HG03439 (cell line): ENCODE measurements at regions not wholly inside any gene's neighbourhood (a gene's known extent, or its start where the extent isn't known, plus 50 kb on each side); places are given as distances from the start of the nearest gene placed in this dataset.

Experiments used
- ATAC-seq: cut with Tn5 transposase; IDR thresholded peaks from one replicate; pipeline ENCODE4 v1.9.1; 2021; ENCODE audit warnings: mild to moderate bottlenecking, moderate library complexity; ENCODE audit not compliant: unreplicated experiment

DNA sequence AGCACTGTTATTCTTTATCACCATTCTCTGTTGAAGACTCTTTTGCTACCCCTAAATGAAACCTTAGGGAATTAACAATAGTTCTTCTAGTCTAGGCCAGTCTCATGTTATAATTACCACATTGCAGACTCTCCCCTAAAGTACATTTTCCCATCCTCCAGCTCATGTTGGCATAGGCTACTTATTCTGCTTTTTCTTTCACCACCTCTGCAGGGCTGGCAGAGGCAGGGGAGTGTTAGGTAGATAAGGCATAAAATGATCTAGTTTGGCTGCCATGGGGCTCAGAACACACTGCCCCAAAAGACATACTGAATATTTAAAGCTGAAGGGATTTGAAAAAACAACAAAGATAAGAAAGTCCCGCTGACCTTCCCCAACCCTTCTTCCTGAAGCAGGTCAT, 82.7 kb upstream of the RFC3 start:
- ATAC-seq: no peak

DNA sequence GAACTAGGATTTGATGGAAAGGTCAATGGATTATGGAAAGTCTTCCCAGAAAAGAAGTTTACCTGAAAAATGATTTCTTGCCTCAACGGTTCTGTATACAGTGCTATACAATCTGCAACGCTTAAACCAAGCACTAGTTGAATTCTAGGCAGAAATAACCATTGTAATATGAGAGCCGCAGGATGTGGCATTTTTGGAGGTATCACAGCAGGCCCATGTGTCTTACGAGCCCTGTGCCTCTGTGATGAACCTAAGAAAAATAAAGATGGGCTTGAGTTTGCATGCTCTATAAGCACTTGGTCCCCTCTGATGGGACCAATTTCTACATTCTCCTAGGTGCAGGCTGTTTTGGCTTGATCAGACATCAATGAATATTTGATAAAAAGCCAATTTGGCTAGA, 78.7 kb upstream of the RFC3 start:
- ATAC-seq: no peak

DNA sequence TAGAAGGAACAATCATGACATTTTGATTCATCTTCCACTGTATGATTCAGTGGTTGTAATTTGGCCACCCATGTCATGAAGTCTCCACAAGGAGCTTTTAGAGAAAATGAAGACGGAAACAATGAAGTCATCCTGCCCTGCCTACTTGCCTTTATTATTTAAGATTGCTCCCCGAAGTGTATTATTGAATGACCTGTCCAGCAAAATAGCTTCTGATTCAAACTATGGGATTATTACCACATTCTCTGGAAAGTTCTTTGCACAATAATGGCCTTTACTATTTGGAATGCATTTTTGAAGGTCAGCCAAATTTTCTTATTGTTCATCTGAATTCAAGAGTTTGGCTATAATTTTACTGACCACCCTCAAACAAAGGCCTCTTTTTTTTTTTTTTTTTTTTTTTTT, 77.8 kb upstream of the RFC3 start:
- no peak for ATAC-seq

DNA sequence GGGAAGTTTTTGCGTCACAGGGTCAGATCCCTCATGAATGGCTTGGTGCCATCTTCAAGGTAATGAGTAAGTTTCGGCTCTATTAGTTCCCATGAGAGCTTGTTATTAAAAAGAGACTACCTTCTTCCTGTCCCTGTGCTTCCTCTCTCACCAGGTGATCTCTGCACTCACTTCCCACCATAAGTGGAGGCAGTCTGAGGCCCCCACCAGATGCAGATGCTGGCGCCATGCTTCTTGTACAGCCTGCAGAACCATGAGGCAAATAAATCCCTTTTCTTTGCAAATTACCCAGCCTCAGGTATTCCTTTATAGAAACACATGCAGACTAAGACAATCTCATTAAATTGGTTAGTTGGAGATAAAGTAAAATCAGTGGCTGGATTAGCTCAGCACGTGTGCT, 75.6 kb upstream of the RFC3 start:
- no peak for ATAC-seq

DNA sequence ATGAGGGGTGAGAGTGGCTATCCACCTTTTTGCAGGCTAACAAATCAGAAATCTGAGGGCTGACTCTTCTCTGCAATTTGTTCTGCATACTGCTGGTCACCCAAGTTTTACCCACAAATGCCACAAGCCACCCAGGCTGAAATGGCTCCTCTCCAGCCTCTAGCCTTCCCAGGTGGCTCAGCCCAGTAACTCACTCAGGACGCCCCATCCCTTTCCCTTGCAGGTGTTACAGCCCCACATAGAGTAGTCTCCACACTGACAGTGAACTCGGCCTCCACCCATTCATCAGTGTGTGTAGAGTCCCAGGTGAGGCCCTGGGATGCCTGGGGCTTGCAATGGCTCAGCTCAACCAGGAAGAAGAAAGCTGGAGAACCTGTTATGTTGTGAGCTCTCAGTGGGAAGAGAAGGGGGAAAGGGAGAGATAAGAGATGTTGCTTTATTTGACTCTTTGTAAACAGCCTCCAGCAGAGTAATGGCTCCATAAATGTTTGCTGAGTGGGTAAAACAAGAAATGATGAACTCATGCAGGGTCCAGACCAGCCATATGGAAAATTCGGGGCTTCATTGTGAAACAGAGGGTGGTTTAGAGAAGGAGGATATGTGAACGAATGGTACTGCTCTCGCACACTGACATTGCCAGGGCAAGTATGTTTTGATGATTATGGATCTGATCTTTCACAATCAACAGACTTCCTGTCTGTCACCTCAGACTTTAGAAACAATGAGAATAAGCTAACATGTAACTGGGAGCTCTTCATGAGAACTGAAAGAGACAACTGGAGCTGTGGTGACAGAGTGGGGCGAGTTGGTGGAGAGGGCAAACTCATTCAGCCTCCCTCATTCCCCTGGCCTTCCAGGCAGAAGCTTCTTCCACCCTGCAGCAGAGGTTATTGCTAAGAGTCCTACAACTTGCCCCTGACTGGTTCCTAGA, 74.2 kb upstream of the RFC3 start:
- peak; percentile 47 for ATAC-seq

DNA sequence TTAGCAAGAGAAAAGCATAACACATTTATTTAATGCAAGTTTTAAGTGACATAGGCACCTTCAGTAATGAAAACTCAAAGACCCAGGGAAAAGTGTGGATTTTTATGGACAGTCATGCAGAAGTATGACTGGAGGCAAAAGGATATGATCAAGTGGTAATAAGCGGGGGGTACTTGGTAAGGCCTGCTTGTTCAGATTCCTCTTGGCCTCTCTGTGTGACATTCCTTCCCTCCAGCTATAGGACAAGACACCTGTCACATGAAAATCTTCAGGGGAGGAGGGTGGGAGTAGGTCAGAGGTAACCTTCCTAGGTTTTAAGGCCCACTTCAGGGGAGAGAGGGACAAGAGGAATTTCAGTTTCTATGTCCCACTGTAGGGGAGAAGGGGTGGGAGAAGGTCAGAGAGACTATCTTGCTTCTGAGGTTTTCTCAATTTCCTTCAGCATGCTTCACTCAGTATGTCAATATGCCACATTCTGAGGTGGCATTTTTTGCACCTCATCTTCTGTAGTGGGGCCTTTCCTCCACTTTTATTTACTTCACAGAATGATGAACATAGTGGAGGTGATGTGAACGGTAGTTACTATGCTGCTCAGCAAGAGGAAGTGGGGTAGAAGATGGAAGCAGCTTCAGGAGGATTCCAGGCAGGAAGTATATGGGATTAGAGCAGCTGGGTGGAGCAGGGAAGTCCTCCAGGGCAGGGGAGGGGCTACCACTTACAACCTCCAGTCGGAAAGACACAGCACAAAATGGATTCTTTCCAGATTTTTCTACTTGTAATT, 73.2 kb upstream of the RFC3 start:
- no peak for ATAC-seq

DNA sequence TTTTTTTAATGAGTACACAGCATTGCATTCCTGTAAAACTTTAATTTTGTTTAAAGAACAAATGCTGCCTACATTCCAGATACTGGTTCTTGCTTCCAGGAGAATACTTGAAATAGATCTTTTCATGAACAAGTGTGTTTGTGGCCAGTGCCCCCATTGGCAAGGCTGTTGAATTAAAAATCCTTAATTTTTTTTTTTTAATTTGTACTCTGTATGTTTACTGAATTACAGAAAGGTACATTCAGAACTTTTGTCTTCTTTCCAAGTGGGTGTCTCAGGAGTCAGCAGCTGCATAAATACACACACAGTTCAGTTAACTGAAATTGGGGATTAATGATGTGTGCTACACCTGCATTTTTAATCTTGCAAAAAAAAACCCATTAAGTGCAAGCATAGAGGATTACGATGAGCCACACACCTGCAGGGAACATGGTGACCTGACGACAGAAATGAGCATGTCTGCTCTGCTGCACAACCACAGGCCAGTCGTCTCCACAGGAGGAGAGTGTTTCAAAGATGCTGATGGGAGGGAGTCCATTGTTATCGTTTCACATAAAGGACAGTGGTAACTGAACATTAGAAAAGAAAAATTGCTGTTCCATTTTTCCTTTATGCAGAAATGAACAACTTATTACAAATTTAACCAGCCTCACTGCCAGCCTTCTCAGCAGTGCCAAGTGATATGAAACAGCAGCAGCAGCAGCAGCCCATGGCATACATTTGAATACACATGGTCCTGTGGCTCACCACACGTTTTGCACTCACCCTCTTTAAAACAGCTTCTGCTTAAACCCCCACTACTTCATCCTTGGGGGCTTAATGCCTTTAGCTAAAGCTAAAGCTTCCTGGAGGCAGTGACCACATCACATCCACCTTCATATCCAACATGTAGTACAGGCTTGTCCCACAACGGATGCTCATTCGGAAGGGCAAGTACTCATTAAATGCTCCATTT, 72.3 kb upstream of the RFC3 start:
- peak; percentile 57 for ATAC-seq

DNA sequence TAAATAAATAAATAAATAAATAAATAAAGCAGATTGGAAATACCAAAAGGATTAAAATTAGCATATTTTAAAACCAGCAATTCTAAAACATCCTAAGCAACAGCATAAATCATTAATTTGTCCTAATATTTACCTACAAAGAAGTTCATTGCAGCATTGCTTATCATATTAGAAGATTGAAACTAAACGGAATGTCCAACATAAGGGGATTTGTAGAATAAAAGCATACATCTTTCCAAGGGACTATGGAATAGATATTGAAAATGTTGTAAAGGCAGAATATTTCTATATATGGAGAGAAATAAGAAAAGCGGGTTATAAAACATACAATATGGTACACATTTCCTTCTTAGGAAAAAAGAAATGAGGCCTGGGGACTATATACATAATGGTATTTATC, 71.1 kb upstream of the RFC3 start:
- no peak for ATAC-seq

DNA sequence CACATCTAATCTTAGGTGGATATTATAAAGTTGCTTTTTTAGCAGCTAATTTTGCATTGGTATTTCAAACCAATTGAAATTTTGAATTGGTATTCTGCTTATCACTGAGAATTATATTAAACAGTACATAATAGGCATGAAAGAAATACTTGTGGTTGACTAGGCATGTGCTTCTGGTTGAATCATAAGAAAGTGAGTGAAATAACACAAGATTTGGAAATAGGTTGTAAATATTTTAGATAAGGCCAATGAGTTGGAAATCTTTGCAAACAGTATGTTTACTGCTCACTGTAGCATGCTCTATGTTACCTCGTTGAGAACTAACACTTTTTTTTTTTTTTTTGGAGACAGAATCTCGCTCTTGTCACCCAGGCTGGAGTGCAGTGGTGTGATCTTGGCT, 66.8 kb upstream of the RFC3 start:
- ATAC-seq: no peak

DNA sequence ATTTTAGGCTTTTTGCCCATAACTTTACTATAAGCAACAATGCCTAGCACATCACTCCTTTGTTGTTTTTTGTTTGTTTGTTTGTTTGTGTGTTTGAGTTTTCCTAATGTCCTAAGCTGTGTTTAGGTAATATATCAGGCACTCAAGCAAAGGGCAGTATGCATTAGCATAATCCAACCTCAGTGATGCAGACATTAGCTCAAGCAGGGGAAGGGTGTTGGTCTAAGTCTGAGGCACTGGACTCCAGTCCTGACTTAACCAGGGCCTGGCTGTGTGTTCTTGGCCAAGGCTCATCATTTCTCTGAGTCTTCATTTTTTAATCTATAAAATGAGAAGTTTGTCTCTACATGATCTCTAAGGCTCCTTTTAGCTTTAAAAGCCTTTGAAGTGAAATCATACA, 65.9 kb upstream of the RFC3 start:
- no peak for ATAC-seq

DNA sequence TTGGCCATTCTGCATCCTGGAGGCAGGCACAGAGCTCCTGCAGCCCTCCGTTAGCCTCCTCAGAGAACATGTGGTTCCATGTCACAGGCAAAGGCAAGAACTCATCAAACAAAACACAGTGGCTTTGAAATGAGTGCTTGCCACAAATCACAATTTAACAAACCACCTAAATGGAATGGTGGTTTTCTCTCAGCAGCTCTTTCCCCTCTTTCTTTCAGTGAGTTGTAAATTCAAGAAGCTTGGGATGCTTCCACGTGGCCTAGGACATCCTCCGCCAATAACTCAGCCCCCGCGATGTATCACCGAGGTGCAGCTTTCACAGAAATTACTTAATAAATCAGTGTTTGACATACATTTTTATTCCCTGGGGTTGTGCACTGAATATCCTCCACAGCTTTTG, 65.4 kb upstream of the RFC3 start:
- no peak for ATAC-seq

DNA sequence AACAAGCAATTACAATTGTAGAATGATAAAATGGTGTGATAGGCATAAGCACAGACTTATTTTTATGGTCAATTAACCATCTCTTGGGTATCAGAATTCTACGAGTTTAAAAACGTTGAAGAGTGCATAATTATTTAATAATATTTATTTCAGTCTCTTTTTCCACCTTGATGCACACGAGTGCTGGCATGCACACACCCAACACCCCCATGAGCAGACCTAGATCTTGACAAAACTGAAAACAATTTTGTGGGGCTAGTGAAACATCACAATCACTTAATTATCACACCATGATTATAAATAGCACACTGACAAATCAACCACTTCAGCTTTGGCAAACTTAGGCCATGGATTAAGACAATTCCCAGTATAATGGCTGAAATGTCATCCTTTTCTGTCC, 61.0 kb upstream of the RFC3 start:
- no peak for ATAC-seq

DNA sequence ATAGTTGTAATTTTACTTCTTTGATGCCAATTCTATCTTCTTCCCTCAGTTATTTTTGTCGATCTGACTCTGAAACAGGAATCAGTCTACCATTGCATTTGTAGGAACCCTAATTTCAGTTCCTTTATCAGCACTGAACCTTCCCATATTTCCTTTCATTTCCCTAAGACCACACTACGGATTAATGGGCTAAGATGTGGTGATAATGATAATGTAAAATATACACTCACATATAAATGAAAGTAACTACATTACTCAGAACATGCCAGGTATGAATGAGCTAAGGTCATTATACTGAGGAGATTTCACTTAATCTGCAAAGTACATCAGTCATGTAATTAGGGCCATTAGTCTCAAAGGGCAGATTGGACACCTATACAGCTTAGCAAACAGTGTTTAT, 60.2 kb upstream of the RFC3 start:
- ATAC-seq: no peak

DNA sequence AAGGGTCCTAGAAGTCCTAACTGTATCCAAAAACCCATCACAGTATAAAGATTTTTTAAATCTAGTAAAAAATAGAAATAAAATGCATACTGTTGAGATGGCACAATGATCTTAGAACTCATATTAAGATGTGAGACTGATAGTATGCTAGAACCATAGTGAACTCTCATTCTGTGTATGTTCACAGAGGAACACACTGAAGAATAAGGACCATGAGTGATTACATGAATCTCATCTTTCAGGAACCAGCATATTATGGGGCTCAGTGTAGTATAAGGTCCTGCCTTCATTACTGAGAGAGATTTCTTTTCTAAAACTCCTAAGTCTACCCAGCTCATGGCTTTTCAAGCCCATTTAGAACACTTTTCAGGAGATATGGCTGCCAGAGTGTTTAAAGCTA, 59.8 kb upstream of the RFC3 start:
- ATAC-seq: no peak

DNA sequence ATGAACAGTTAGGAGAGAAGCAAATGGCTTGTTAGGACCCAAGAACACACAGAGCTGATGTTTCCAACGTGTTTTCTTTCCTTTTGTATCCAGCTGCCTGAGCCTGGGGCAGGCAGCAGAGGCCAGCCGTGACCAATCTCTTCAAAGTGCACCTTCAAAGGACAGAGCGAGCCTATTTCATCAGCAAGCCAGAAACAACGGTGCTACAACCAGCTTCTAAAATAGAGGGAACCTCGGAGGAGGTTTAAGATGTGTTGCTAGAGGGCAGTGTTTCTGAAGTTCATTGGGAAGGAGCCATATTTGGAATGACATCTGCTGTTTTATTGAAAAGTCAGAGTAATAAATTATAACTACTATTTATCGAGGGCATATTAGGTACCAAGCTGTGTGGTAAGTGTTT, 56.2 kb upstream of the RFC3 start:
- ATAC-seq: no peak

DNA sequence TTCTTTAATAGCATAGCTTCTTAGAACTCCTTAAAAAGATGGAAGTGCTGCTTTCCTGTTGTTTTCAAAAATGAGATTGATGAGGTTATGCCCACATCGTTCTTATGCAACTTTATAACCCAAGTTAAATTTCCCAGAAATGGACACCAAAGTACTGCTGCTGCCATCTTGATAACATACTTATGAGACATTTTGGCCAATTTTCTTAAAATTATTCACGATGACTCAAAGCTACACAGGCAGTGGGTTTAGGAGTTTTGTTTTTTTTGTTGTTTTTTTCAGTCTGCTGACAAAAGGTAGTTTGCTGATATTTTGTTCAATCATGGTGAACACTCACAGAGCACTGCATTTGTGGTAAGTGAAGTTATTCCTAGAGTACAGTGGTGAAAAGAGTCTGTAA, 54.9 kb upstream of the RFC3 start:
- ATAC-seq: no peak

DNA sequence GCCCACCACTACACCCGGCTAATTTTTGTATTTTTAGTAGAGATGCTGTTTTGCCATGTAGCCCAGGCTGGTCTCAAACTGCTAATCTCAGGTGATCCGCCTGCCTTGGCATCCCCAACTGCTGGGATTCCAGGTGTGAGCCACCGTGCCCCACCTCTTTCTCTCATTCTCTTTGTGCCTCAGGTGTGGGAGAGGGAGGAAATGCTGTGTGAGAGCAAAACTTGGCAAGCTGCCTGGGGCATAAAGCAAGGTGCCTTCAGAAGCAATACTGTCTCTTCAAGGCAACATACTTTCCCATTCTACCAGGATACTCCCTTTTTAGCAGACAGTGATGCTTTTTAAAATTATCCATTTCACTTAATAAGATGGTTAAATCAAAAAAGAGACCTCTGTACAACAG, 53.2 kb upstream of the RFC3 start:
- no peak for ATAC-seq

DNA sequence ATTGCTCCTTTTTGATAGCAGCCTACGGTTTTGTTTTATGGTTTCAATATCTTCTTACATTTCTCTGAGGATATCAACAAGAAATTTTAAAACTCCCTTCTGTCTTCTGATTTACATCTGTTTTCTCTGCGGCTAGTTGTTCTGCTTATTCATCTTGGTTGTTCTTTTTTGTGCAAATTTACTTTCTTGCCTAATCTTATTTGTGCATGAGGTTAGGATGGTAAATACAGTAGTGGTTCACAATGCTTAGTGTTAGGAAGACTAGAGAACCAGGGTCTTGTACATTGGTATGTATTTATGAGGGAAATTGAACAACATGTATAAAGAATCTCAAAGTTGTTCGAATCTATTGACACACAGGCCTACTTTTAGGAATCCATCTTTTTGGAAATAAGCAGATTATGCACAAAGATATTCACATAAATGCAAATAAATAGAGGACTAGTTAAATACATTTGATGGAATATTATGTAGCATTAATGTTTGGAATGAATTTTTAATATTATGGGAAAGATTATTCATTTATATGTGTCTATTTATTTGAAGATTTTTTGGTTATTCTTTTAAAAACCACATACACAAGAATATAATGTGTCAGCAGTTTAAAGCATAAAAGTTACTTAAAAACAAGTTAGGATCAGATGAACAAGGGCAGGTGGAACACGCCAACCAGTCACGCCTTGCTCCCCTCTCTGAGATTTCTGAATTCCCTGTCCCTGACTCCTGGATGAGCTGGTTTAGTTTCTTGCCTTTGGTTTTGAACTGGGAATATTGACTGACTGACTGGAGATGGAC, 51.4 kb upstream of the RFC3 start:
- no peak for ATAC-seq

DNA sequence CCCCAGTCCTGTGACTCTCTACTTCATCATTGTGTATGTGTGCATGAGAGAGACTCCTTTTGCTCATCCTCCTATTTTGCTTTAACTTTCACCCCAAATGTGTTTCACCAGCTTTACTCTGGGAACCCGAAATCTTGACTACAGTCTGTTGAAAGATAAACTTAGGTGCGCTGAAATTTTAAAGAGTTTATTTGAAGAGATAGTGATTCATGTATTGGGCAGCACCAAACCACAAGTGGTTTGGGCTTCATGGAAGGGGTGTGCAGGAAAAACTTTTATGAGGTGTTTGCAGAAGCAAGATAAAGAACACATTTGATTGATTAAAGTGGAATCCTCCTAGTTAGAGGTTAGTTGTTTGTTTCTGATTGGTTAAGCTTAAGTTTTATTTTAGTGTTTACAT, 50.8 kb upstream of the RFC3 start:
- no peak for ATAC-seq
